GM18951 (cell line): ENCODE measurements at regions not wholly inside any gene's neighbourhood (a gene's known extent, or its start where the extent isn't known, plus 50 kb on each side); places are given as distances from the start of the nearest gene placed in this dataset.

Experiments used
- POLR2A ChIP-seq: IDR thresholded peaks from 4 replicates; pipeline ENCODE4 v1.6.1; 2011; ENCODE audit warnings: mild to moderate bottlenecking; ENCODE audit not compliant: insufficient read length, insufficient read depth; ENCODE audit errors: extremely low read depth
- in situ Hi-C: fragments of 300-500 bp; cut with MboI; formaldehyde crosslinking; loops from one replicate; pipeline ENCODE4 v1.12.0; 2022; ENCODE audit warnings: low sequenced_read_pairs, mixed read lengths, inconsistent platforms; ENCODE audit not compliant: unreplicated experiment

DNA sequence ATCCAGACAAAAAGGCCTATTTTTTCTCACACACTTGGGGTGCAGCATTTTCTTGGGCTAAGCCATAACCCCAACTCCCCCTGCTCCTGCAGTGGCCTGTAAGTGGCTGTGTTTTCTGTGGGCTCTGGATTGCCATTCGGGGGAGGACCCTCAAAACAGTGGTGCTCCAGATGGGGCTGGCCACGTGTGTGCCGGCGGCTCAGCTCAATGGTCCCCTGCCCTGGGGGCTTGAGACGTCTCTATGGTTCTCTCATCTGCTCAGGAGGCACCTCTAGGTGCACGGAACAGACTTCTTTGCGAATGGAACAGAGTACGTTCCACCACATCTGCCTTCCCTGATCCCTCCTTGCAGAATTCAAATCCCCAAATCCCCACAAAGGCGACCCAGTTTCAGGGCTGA is 250.0 kb upstream of the SHH start:
- in situ Hi-C loops = no loop called here
- TF ChIP-seq POLR2A = no peak

DNA sequence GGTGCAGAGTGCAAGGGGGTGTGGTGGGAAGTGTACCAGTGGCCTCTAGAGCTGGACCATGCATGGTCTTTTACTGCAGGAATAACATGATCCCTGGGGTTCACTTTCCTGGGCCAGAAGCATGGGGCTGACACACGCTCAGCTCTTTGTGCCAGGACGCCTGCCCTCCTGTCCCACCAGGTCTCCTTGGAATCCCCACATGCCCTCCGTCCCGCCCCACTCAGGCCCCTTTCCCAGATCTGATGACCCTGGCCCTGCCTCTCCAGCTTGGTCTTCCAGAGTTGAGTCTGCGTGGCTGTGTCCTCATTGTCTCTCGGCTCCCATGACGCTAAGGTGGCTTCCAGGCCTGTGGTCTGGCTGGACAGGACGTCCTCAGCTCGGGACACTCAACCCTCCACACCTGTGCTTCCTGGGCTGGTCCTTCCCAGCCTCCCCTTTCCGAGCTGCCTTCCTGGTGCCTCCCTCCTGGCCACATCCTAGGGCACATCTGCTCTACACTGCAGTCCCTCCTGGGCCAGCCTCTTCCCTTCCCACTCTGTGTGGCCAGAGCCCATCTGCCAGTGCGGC is 249.5 kb upstream of the SHH start:
- TF ChIP-seq POLR2A = no peak
- in situ Hi-C loops = no loop called here

DNA sequence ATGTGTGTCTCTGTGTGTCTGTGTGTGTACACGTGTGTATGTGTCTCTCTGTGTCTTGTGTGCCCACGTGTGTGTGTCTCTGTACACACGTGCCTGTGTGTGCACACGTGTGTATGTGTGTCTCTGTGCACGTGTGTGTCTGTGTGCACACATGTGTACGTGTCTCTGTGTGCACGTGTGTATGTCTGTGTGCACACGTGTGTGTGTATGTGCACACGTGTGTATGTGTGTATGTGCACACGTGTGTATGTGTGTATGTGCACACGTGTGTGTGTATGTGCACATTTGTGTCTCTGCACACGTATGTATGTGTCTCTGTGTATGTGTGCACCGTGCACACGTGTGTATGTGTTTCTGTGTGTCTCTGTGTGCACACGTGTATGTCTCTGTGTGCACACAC is 248.7 kb upstream of the SHH start:
- in situ Hi-C loops = no loop called here
- no peak for TF ChIP-seq POLR2A

DNA sequence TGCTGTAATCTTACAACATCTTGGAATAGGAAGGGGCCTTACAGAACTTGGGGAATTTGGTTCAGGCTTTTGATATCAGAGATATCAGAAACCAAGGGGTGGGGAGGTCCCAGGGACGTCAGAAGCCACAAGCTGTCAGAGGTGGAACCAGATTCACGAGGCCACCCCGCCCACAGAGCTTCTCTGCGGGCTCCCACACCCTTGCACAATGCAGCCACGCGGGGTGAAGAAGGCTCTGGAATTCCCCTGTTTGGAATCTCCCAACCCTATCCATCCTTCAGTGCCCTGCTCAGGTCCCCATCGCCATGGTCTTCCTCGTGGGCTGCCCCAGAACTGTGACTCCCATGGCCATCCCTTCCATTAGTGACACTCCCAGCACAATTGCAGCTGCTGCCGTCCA is 247.1 kb upstream of the SHH start:
- in situ Hi-C loops = no loop called here
- TF ChIP-seq POLR2A = no peak

DNA sequence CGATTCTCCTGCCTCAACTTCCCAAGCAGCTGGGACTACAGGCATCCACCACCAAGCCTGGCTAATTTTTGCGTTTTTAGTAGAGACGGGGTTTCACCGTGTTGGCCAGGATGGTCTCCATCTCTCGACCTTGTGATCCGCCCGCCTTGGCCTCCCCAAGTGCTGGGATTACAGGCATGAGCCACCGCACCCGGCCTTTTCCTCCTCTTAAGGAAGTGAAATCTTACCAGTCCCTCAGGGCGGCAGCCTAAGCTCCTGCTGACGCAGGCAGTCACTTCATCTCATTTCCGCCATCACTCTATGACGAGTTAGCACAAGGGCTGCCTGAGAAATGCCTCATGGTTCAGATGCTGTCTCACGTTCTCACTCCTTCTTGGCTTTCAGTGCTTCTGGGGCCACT is 246.0 kb upstream of the SHH start:
- in situ Hi-C loops = no loop called here
- TF ChIP-seq POLR2A = no peak

DNA sequence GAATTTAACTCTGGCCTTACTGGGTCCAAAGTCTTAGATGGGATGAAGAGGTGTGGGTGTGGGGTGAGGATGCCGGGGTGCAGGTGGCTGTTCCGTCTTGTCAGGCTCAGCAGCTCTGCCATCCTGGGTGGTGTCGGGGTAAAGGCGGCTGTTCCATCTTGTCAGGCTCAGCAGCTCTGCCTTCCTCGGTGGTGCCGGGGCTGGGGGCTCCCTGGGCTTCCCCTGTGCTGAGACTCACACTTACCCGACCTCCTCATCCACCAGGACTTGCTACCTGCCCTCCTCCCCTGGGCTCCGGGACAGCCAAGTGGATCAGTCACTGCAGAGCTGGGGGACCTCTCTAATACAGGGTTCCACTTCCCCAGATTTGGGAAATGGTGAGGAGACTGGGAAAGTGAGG is 244.3 kb upstream of the SHH start:
- no peak for TF ChIP-seq POLR2A
- in situ Hi-C loops = no loop called here

DNA sequence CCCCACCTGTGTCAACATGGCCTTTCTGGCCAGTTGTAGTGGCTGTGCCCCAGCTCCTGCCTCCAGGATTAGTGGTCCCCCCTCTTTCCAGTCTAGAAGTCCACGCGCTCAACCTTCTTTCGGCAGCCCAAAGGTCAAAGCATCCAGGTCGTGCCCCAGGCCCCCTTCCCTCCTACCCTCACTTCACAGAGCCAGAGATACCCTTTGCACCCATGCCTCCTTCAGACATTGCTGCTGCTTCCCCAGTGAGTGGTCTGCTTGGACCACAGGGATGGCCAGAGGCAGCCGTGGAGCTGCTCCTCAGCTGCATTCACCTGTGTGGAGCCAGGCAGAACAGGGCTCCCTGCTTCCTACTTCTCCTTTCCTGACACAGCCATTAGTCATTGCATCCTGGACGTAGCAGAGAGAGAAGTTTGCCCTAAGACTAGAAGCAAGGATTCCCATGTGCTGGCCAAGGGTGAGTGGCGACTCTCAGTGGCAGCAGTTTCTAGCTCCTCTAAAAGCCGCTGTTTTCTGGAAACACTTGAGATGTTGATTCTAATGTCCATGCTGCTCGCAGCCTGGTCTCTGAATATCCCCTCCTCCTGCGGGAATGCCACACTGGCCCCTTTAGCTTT is 243.1 kb upstream of the SHH start:
- in situ Hi-C loops = no loop called here
- TF ChIP-seq POLR2A = no peak

DNA sequence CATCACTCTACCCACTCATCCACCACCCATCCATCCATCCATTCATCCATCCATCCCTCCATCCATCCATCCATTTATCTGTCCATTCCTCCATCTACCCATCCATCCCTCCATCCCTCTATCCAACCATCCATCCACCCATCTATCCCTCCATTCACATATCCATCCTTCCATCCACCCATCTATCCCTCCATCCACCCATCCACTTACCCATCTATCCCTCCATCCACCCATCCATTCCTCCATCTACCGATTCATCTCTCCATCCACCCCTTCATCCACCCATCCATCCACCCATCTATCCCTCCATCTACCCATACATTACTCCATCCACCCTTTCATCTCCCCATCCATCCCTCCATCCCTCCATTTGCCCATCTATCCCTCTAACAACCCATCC is 239.6 kb upstream of the SHH start:
- in situ Hi-C loops = no loop called here

DNA sequence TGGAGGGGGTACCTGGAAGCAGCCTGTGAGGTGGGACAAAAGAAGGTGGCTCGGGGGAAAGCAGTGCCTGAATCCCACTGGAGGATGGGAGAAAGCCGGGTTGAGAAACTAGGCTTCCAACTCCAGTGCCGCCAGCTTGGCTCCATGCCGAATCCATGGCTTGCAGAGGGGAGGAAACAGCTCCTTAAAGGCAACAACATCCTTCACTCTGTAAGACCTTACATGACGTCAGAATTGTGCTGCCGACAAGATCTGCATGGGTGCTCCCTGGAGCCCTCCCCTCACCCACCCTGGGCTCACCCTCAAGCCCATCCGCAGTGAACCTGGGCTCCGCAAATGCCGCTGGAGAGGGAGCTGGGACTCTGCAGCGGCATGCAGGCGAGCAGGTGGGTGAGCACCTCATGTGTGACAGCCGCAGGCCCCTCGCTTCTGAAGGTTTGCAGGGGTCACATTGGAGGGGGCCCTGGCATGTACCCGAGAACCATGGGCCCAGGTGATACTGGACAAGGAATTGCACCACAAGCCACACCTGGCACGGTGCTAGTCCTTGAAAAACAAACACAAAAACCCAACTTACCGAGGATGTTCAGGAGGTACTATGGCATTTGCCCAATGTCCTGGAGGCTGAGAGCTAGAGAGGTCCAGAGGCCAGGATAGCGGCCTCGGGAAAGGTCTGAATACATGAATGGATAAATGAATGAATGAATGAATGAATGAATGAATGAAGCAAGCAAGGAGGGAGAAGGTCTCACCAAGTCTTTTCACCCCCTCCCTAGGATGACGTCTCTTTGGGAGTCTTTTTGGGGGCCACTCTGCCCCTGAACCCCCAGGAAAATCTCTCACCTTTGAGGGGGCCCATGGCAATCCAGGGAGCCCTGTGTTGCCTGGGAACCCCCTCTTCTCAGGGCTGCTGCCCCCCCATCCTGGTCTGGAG is 238.6 kb upstream of the SHH start:
- in situ Hi-C loops = no loop called here
- TF ChIP-seq POLR2A = no peak

More for the DNA sequence above, 239.6 kb upstream of the SHH start:
- TF ChIP-seq POLR2A = no peak

DNA sequence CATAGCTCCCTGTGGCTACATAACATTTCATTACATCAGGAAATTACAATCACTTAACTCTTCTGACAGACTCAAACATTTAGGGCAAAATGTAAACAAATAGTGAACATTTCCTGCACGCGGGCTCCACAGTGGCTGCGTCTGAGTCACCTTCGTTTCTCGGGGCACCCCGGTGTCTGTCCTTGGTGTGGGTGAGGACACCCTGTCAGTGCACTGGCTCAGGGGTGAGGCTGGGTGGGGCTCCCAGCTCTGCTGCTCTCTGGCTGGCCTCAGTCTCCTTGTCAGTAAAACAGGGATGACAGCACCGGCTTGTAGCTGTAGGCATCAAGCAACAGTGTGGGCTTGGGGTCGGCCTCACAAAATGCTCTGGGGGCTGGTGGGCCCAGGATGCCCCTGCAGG is 237.1 kb upstream of the SHH start:
- TF ChIP-seq POLR2A = no peak
- in situ Hi-C loops = no loop called here

DNA sequence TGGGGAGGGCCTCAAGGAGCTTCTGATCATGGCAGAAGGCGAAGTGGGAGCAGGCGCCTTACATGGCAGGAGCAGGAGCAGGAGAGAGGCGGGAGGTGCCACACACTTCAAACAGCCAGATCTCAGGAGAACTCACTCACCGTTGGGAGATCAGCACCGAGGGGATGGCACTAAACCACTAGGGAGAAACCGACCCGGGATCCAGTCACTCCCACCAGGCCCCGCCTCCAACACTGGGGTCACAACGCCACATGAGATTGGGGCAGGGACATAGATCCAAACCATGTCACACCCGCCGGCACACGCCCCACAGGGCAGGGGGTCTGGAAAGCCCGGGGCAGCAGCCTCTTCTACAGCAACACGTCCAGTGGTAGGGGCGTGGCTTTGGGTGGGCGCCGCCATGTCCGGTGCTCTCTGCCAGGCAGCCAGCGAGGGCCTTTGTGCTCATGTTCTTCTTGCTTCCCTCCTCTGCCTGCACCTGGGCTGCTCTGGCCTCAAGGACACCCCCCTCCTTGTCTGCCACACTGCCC is 233.8 kb upstream of the SHH start:
- no peak for TF ChIP-seq POLR2A
- in situ Hi-C loops = no loop called here

DNA sequence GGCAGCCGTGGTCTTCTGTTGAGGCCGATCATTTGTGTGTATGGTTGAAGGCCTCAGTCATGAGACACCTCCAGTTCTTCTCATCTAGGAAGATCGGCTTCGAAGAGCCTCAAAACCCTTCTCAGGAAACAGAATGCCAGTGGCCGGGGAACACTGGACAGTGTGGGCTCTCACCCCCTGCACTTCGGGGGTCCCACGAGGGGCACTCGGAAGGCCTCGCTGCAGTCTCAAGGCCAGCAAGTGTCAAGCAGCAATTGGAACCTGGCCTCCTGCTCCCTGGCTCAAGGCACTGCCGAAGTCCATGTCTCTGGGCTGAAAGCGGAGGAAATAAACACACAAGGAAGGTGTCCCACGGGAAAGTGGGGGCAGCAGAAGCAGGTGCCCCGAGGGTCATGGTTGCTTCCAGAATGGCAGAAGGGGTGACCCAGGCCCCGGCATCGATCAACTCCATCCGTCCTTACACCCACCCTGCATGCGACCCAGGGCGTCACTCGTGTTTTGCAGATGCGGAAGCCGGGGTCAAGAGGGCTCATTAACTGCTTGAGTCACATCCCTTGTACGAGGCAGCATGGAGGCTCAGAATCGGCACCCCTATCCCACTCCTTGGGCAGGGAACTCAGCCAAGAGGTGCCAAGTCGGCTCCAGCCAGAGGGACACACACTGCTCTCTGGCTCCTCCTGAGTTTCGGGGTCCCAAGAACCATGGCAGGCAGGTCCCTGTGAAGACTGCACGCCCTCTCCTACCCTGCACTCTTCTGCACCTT is 231.3 kb upstream of the SHH start:
- no peak for TF ChIP-seq POLR2A
- in situ Hi-C loops = no loop called here

DNA sequence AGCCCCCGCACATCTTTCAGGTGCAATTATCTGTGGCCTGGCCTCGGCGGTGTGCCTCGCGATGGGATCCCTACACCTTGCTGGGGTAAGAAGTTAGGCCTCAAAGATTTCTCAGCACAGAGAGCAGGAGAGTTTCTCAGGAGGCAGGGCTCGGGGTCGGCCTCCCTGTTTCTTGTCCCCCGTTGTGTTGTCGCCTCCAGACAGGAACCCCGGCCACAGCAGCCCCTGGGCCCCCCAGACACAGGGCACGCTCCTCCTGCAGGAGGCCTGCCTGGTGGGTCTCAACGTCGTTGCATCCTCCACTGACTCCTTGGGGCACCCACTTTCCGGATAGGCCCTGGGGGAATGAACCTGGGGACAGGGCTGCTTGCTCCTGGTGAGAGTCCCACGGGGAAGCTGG is 229.1 kb upstream of the SHH start:
- no peak for TF ChIP-seq POLR2A
- in situ Hi-C loops = no loop called here

DNA sequence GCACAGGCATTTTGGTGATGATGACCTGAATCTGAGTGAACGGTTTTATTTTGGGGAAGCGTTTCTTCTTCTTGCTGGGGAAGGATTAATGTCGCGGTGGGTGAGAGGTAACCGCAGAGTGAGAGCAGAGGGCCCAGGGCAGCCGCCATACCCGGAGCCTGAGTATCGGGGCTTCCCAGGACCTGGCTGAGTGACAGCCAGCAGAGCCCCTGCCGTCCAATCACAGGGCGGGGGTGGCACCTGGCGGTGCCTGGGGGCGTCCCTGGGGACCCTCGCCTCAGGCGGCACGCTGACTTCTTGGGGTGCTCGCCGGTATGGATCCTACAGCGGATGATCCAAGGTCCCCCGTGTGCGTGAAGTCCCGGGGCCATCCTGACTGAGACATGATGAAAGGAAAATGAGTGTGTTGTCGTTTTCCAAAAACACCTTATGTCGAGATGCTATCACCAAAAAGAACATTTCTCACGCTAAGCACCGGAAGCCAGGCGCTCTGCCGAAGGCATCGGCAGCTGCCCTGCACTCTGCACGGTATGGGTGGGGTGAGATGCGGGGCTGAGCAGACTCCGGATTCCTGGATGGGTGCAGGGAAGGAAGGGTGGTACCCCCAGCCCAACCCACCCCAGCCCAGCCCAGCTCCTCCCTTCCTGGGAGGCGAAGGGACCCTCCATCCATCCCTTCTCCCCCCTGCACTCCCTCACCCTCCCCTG is 227.9 kb upstream of the SHH start:
- in situ Hi-C loops = no loop called here
- no peak for TF ChIP-seq POLR2A
